ENCODE measurements at regions not wholly inside any gene's neighbourhood (a gene's known extent, or its start where the extent isn't known, plus 50 kb on each side); places are given as distances from the start of the nearest gene placed in this dataset.

DNA sequence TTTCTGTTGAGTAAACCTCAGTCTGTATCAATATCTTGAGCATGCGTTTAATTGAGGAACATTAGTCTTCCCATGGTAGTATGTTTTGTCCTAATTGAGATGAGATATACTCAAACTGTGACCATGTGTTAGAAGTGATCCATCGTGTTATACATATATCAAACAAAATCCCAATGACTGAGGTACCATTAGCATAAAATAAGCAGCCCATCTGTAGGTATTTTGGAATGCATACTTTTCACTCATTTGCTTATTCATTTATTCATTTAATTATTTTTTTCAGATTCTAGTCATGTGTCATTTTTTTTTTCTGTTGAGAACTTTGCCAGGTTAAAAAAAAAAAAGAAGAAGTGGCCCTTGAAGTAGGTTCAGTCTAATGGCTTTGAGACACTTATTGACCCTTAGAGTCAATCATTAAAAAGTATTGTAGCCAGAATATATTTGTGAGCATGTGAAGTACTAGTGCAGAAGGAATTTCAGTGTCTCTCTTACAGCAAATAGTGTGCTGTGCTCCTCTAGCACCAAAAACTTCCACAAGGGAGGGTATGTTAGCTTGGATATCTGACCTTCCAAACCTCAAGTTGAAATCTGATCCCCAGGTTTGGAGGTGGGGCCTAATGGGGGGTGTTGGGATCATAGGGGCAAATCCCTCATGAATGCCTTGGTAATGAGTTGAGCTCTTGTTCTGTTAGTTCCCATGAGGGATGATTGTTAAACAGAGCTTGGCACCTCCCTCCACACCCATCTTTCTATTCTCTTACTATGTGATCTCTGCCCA lies 130.8 kb upstream of the NPY2R start:
- no peaks in the 10 kb centered on the region for H4K20me1 ChIP-seq (ENCODE audit: control insufficient read depth, extremely low read depth, insufficient read depth, low read length)
- dilution Hi-C loops (cut with MboI; ENCODE audit: extremely low pct_ligation_motif_present, low sequenced_read_pairs): no loop called here
- H3K9me3 ChIP-seq (ENCODE audit: control insufficient read depth, low read depth, low read length): no peaks in the 10 kb centered on the region
- no peak overlapping the region for H3K27ac ChIP-seq (ENCODE audit: control insufficient read depth, insufficient read depth, low read length)
- H3K4me1 ChIP-seq (ENCODE audit: control insufficient read depth, extremely low read depth, insufficient read depth, low read length): no peaks in the 10 kb centered on the region
- no peak overlapping the region for H3K9ac ChIP-seq (ENCODE audit: control insufficient read depth, extremely low read depth, insufficient read depth, low read length)
- no peak for DNase-seq (ENCODE audit: low read depth, low spot score)
- no peak overlapping the region for H3K4me2 ChIP-seq (ENCODE audit: control insufficient read depth, extremely low read depth, insufficient read depth, low read depth, low read length)
- no peaks in the 10 kb centered on the region for H3K27me3 ChIP-seq (ENCODE audit: control insufficient read depth, extremely low read depth, insufficient read depth, low read length)
- TF ChIP-seq, protein P1, sequence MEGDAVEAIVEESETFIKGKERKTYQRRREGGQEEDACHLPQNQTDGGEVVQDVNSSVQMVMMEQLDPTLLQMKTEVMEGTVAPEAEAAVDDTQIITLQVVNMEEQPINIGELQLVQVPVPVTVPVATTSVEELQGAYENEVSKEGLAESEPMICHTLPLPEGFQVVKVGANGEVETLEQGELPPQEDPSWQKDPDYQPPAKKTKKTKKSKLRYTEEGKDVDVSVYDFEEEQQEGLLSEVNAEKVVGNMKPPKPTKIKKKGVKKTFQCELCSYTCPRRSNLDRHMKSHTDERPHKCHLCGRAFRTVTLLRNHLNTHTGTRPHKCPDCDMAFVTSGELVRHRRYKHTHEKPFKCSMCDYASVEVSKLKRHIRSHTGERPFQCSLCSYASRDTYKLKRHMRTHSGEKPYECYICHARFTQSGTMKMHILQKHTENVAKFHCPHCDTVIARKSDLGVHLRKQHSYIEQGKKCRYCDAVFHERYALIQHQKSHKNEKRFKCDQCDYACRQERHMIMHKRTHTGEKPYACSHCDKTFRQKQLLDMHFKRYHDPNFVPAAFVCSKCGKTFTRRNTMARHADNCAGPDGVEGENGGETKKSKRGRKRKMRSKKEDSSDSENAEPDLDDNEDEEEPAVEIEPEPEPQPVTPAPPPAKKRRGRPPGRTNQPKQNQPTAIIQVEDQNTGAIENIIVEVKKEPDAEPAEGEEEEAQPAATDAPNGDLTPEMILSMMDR (optimal IDR thresholded peaks at IDR 0.05 in 1 of 3, IDR thresholded peaks at IDR 0.05 in 1 of 3, conservative IDR thresholded peaks at IDR 0.05 in 1 of 3; ENCODE audit: extremely low read depth in 1 of 3, insufficient read depth in 2 of 3, low read length in 3 of 3): no peak
- no peak for TF ChIP-seq EZH2 (IDR thresholded peaks at IDR 0.05; ENCODE audit: low read length)
- H3K4me3 ChIP-seq (ENCODE audit: control insufficient read depth in 2 of 3, extremely low read depth in 1 of 3, insufficient read depth in 2 of 3, low read depth in 1 of 3, low read length in 3 of 3): no peak overlapping the region
- no peaks in the 10 kb centered on the region for H3K79me2 ChIP-seq (ENCODE audit: control insufficient read depth, insufficient read depth, low read length)
- no peaks in the 10 kb centered on the region for H3K36me3 ChIP-seq (ENCODE audit: control insufficient read depth in 2 of 2, extremely low read depth in 1 of 2, insufficient read depth in 2 of 2, low read length in 2 of 2)
- no peaks in the 10 kb centered on the region for H3K9me1 ChIP-seq (ENCODE audit: control insufficient read depth, extremely low read depth, insufficient read depth, low read length)
- no peak overlapping the region for H2AFZ ChIP-seq (ENCODE audit: control insufficient read depth, low read length)
- no peak for FAIRE-seq

DNA sequence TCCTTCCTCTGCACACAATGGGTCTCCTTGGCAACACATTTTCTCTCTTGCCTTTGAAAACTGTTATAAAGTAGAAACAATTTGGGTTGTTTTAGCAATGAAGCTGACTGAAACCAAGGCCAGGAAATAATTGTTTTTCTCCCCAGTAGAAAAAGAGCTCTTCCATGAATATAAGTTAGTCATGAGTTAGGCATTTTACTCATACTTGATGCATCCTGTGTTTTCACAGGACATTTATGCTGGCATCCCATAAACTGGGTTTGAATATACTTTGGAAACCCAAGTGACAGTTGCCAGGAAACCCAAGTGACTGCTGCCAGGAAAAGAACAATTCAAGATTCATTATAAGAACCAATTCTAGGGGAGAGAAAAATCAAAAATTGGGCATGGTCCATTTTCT lies 128.6 kb upstream of the NPY2R start:
- Histone ChIP-seq H3K9me3 (ENCODE audit: control insufficient read depth, low read depth, low read length) (no peaks in the 10 kb centered on the region), H3K79me2 (ENCODE audit: control insufficient read depth, insufficient read depth, low read length) (no peaks in the 10 kb centered on the region), H4K20me1 (ENCODE audit: control insufficient read depth, extremely low read depth, insufficient read depth, low read length) (no peaks in the 10 kb centered on the region), H3K27ac (ENCODE audit: control insufficient read depth, insufficient read depth, low read length) (no peak overlapping the region), H3K9ac (ENCODE audit: control insufficient read depth, extremely low read depth, insufficient read depth, low read length) (no peak overlapping the region), H3K4me3 (ENCODE audit: control insufficient read depth in 2 of 3, extremely low read depth in 1 of 3, insufficient read depth in 2 of 3, low read depth in 1 of 3, low read length in 3 of 3) (no peak overlapping the region), H3K4me1 (ENCODE audit: control insufficient read depth, extremely low read depth, insufficient read depth, low read length) (no peaks in the 10 kb centered on the region), H2AFZ (ENCODE audit: control insufficient read depth, low read length) (no peak overlapping the region), H3K27me3 (ENCODE audit: control insufficient read depth, extremely low read depth, insufficient read depth, low read length) (no peaks in the 10 kb centered on the region), H3K9me1 (ENCODE audit: control insufficient read depth, extremely low read depth, insufficient read depth, low read length) (no peaks in the 10 kb centered on the region), H3K4me2 (ENCODE audit: control insufficient read depth, extremely low read depth, insufficient read depth, low read depth, low read length) (no peak overlapping the region), H3K36me3 (ENCODE audit: control insufficient read depth in 2 of 2, extremely low read depth in 1 of 2, insufficient read depth in 2 of 2, low read length in 2 of 2) (no peaks in the 10 kb centered on the region)
- TF ChIP-seq, protein P1 (optimal IDR thresholded peaks at IDR 0.05 in 1 of 3, IDR thresholded peaks at IDR 0.05 in 1 of 3, conservative IDR thresholded peaks at IDR 0.05 in 1 of 3; ENCODE audit: extremely low read depth in 1 of 3, insufficient read depth in 2 of 3, low read length in 3 of 3): no peak
- TF ChIP-seq EZH2 (IDR thresholded peaks at IDR 0.05; ENCODE audit: low read length): no peak
- no peak for FAIRE-seq
- DNase-seq (ENCODE audit: low read depth, low spot score): no peak
- dilution Hi-C loops (cut with MboI; ENCODE audit: extremely low pct_ligation_motif_present, low sequenced_read_pairs): no loop called here
